CD14-positive monocyte (primary cell): ENCODE measurements at regions not wholly inside any gene's neighbourhood (a gene's known extent, or its start where the extent isn't known, plus 50 kb on each side); places are given as distances from the start of the nearest gene placed in this dataset.

Experiments
- DNase-seq, 3 donors: peaks; one replicate each; pipeline ENCODE4 v3.0.0-alpha.2; 2011 to 2022
- H2AFZ ChIP-seq: 2 replicates; pipeline ENCODE4 v1.6.0; 2012; ENCODE audit warnings: mild to moderate bottlenecking, low read depth, low read length, inconsistent platforms; ENCODE audit not compliant: insufficient read depth, poor library complexity, severe bottlenecking
- H3K27ac ChIP-seq, 2 donors: 1 replicate in 1 of 2; 2 replicates in 1 of 2; pipeline ENCODE4 v1.5.1; 2012 to 2013; ENCODE audit warnings: low read length in 2 of 2, control low read depth in 1 of 2, inconsistent platforms in 1 of 2, low read depth in 1 of 2, mild to moderate bottlenecking in 1 of 2
- H3K27me3 ChIP-seq, 2 donors: one replicate each; pipeline versions ENCODE4 v1.6.0 to v1.6.1; 2011 to 2013; ENCODE audit warnings: low read length in 2 of 2; ENCODE audit not compliant: control insufficient read depth in 2 of 2, insufficient read depth in 2 of 2
- H3K36me3 ChIP-seq, 2 donors: replicated peaks in 1 of 2; 1 replicate in 1 of 2; 2 replicates in 1 of 2; pipeline versions ENCODE4 v1.5.1 to v1.6.1; 2012 to 2013; ENCODE audit warnings: low read length in 2 of 2, control low read depth in 1 of 2, inconsistent platforms in 1 of 2, mild to moderate bottlenecking in 1 of 2; ENCODE audit not compliant: insufficient read depth in 2 of 2, control insufficient read depth in 1 of 2
- H3K4me1 ChIP-seq, 2 donors: 1 replicate in 1 of 2; 2 replicates in 1 of 2; pipeline versions ENCODE4 v1.5.1 to v1.6.1; 2012 to 2013; ENCODE audit warnings: low read length in 2 of 2, control low read depth in 1 of 2, inconsistent platforms in 1 of 2, mild to moderate bottlenecking in 1 of 2, moderate library complexity in 1 of 2; ENCODE audit not compliant: insufficient read depth in 2 of 2, control insufficient read depth in 1 of 2
- H3K4me2 ChIP-seq: replicated peaks from 2 replicates; pipeline ENCODE3; 2012; ENCODE audit warnings: low read length, moderate library complexity, mild to moderate bottlenecking; ENCODE audit not compliant: poor library complexity, severe bottlenecking; ENCODE audit errors: extremely low read depth
- H3K4me3 ChIP-seq, 3 experiments: fragments of 200-600 bp in 1 of 3; sonication (generic) in 1 of 3; replicated peaks in 1 of 3; 1 replicate in 2 of 3; 2 replicates in 1 of 3; pipeline ENCODE4 v1.5.1; 2011 to 2013; ENCODE audit warnings: low read length in 3 of 3, mild to moderate bottlenecking in 3 of 3, control low read depth in 2 of 3, low read depth in 2 of 3, inconsistent platforms in 1 of 3, moderate library complexity in 1 of 3
- H3K79me2 ChIP-seq: 2 replicates; pipeline ENCODE4 v1.6.0; 2012; ENCODE audit warnings: mild to moderate bottlenecking, control low read depth, inconsistent platforms, low read length, moderate library complexity; ENCODE audit not compliant: insufficient read depth
- H3K9ac ChIP-seq: 2 replicates; pipeline ENCODE4 v1.6.0; 2017; ENCODE audit warnings: low read length, mild to moderate bottlenecking; ENCODE audit not compliant: insufficient read depth, poor library complexity, severe bottlenecking
- H3K9me3 ChIP-seq, 2 donors: replicated peaks in 1 of 2; 1 replicate in 1 of 2; 2 replicates in 1 of 2; pipeline versions ENCODE4 v1.5.1 to v1.6.1; 2012 to 2013; ENCODE audit warnings: low read length in 2 of 2, control low read depth in 1 of 2; ENCODE audit not compliant: control insufficient read depth in 1 of 2, insufficient read depth in 1 of 2
- H4K20me1 ChIP-seq: 2 replicates; pipeline ENCODE4 v1.6.0; 2012; ENCODE audit warnings: mild to moderate bottlenecking, low read length, control low read depth, moderate library complexity; ENCODE audit not compliant: insufficient read depth
- H3K27ac Mint-ChIP-seq, 7 donors: one replicate each; pipeline ENCODE4 v1.8.0; 2020; ENCODE audit warnings: mild to moderate bottlenecking in 7 of 7, mixed read lengths in 7 of 7, moderate library complexity in 6 of 7, inconsistent platforms in 2 of 7
- H3K27me3 Mint-ChIP-seq, 3 donors: one replicate each; pipeline ENCODE4 v1.8.0; 2021 to 2022; ENCODE audit warnings: low read depth in 3 of 3, mild to moderate bottlenecking in 3 of 3, mixed read lengths in 3 of 3, moderate library complexity in 3 of 3, inconsistent platforms in 1 of 3
- H3K36me3 Mint-ChIP-seq, 2 donors: one replicate each; pipeline ENCODE4 v1.8.0; 2020; ENCODE audit warnings: mixed read lengths in 2 of 2, inconsistent platforms in 1 of 2, mild to moderate bottlenecking in 1 of 2
- H3K4me1 Mint-ChIP-seq: one replicate; pipeline ENCODE4 v1.8.0; 2020; ENCODE audit warnings: mild to moderate bottlenecking, mixed read lengths
- H3K4me3 Mint-ChIP-seq, 2 donors: one replicate each; pipeline ENCODE4 v1.8.0; 2020; ENCODE audit warnings: mild to moderate bottlenecking in 2 of 2, mixed read lengths in 2 of 2, moderate library complexity in 1 of 2
- H3K9me3 Mint-ChIP-seq, 7 donors: one replicate each; pipeline ENCODE4 v1.8.0; 2020 to 2022; ENCODE audit warnings: mixed read lengths in 7 of 7, mild to moderate bottlenecking in 6 of 7, moderate library complexity in 6 of 7, inconsistent platforms in 2 of 7
- WGBS: methylation state at CpG from one replicate; pipeline ENCODE4 v1.1.5; 2013; ENCODE audit warnings: missing lambda C conversion rate; ENCODE audit not compliant: insufficient coverage; 5-methylcytosine and 5-hydroxymethylcytosine counted together
- intact Hi-C, 2 donors: fragments of 100-400 bp; cut with micrococcal nuclease; formaldehyde crosslinking; loops; one replicate each; pipeline versions ENCODE4 v1.15.0 to v1.15.1; 2023
- TF ChIP-seq, protein P1 (sequence below): fragments of 200-600 bp; IDR thresholded peaks from one replicate; pipeline ENCODE4 v1.8.0; 2022; ENCODE audit warnings: antibody characterized with exemption, mild to moderate bottlenecking

DNA sequence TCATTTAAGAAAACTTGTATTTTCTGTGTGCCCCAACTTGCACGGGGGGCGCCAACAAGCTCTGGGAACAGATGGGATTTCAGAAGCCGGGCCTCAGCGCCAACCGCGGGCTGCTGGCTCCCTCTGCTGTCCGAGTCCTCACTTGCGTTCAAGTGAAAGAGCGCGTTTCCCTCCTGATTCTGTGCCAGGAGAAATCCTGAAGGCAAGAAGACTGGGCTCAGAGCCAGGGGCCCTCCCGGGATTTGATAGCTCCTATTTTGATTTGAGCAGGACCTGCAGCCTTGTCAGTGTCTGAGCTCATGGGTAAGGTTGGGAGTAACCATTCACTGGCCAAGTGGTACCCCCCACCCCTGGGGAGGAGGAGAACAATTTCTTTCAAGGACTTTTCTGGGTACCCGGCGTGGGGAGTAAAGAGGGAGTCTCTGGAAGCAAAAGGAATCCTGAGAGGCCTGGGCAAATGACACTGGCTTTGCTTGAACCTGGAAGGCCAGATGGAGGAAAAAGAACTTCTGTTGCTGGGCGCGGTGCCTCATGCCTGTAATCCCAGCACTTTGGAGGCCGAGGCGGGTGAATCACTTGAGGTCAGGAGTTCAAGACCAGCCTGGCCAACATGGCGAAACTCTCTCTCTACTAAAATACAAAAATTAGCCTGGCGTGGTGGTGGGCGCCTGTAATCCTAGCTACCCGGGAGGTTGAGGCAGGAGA is 179.0 kb upstream of the RGS6 start:
- peaks cover 3 to 12% (median 8%) of the 10 kb centered on the region in 7 donors for H3K9me3 Mint-ChIP-seq

GRCh38 chr14:71753976-71754375 is 178.3 kb upstream of the RGS6 start:
- no peaks in the 10 kb centered on the region for H4K20me1 ChIP-seq
- H3K4me1 ChIP-seq = peaks cover 0 to 3% of the 10 kb centered on the region in 2 donors
- H3K9ac ChIP-seq = no peak overlapping the region
- H3K4me2 ChIP-seq = no peak overlapping the region
- no peaks in the 10 kb centered on the region for H3K36me3 ChIP-seq
- Mint-ChIP-seq H3K4me3 (no peak overlapping the region), H3K27me3 (peaks cover 0 to 4% (median 4%) of the 10 kb centered on the region in 3 donors), H3K36me3 (no peaks in the 10 kb centered on the region), H3K9me3 (peaks cover 0 to 5% (median 2%) of the 10 kb centered on the region in 7 donors), H3K4me1 (peaks cover 17% of the 10 kb centered on the region), H3K27ac (no peak overlapping the region)
- intact Hi-C loops = loop anchor here (1.0 to 10.0 kb wide), 4 partner anchors 615 to 649 kb away; no protein-coding TSS in a partner anchor
- H2AFZ ChIP-seq = no peak overlapping the region
- TF ChIP-seq, protein P1, sequence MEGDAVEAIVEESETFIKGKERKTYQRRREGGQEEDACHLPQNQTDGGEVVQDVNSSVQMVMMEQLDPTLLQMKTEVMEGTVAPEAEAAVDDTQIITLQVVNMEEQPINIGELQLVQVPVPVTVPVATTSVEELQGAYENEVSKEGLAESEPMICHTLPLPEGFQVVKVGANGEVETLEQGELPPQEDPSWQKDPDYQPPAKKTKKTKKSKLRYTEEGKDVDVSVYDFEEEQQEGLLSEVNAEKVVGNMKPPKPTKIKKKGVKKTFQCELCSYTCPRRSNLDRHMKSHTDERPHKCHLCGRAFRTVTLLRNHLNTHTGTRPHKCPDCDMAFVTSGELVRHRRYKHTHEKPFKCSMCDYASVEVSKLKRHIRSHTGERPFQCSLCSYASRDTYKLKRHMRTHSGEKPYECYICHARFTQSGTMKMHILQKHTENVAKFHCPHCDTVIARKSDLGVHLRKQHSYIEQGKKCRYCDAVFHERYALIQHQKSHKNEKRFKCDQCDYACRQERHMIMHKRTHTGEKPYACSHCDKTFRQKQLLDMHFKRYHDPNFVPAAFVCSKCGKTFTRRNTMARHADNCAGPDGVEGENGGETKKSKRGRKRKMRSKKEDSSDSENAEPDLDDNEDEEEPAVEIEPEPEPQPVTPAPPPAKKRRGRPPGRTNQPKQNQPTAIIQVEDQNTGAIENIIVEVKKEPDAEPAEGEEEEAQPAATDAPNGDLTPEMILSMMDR = no peak
- peaks cover 0 to 3% of the 10 kb centered on the region in 2 donors for H3K9me3 ChIP-seq
- no peak overlapping the region for H3K27ac ChIP-seq
- H3K27me3 ChIP-seq = no peaks in the 10 kb centered on the region
- WGBS = 100% methylated on average over 8 of the region's 16 CpGs
- no peak for DNase-seq
- H3K79me2 ChIP-seq = no peaks in the 10 kb centered on the region
- no peak overlapping the region for H3K4me3 ChIP-seq

More for the DNA sequence above, 179.0 kb upstream of the RGS6 start:
- peak; percentile 39 to 58 (median 56) for DNase-seq
- H3K27ac ChIP-seq = no peak overlapping the region
- Mint-ChIP-seq H3K36me3 (no peaks in the 10 kb centered on the region), H3K27me3 (peaks cover 0 to 4% (median 4%) of the 10 kb centered on the region in 3 donors), H3K27ac (no peak overlapping the region), H3K4me3 (peak overlapping the region in 1 of 2 donors; percentile 49), H3K4me1 (peaks cover 17% of the 10 kb centered on the region)
- WGBS = 17% methylated on average over 13 of the region's 21 CpGs
- H3K4me2 ChIP-seq = peak overlapping the region; percentile 17
- no peaks in the 10 kb centered on the region for H4K20me1 ChIP-seq
- TF ChIP-seq, protein P1 = peak; percentile 87
- H3K79me2 ChIP-seq = no peaks in the 10 kb centered on the region
- H3K27me3 ChIP-seq = no peaks in the 10 kb centered on the region
- H3K9ac ChIP-seq = no peak overlapping the region
- peaks cover 5 to 10% of the 10 kb centered on the region in 2 donors for H3K9me3 ChIP-seq
- no peak overlapping the region for H3K4me3 ChIP-seq
- H3K36me3 ChIP-seq = no peaks in the 10 kb centered on the region
- intact Hi-C loops = loop anchor here (1.0 to 10.0 kb wide), 4 partner anchors 614 to 648 kb away; no protein-coding TSS in a partner anchor
- peak overlapping the region; percentile 18 for H2AFZ ChIP-seq
- H3K4me1 ChIP-seq = peaks cover 0 to 3% of the 10 kb centered on the region in 2 donors
